MM.1S (cell line): ENCODE measurements at regions not wholly inside any gene's neighbourhood (a gene's known extent, or its start where the extent isn't known, plus 50 kb on each side); places are given as distances from the start of the nearest gene placed in this dataset.

Experiments used
- DNase-seq: peaks from one replicate; pipeline ENCODE4 v3.0.0-alpha.2; 2015
- H2AFZ ChIP-seq: fragments of 300-600 bp; sonication (generic); 2 replicates; pipeline ENCODE4 v1.6.0; 2016; ENCODE audit warnings: antibody characterized with exemption, low read length
- H3F3A ChIP-seq: fragments of 300-600 bp; sonication (generic); 2 replicates; pipeline ENCODE4 v1.6.1; 2016; ENCODE audit warnings: mild to moderate bottlenecking, antibody characterized with exemption, low read length, moderate library complexity, mixed read lengths; ENCODE audit not compliant: insufficient read depth
- H3K27ac ChIP-seq: fragments of 300-600 bp; sonication (generic); 2 replicates; pipeline ENCODE4 v1.5.1; 2016; ENCODE audit warnings: mild to moderate bottlenecking, low read length
- H3K27me3 ChIP-seq: fragments of 300-600 bp; sonication (generic); replicated peaks from 2 replicates; pipeline ENCODE4 v1.6.0; 2016; ENCODE audit warnings: low read length; ENCODE audit not compliant: insufficient read depth
- H3K36me3 ChIP-seq: fragments of 300-600 bp; sonication (generic); replicated peaks from 2 replicates; pipeline ENCODE4 v1.6.1; 2016; ENCODE audit warnings: mild to moderate bottlenecking, low read length, mixed read lengths; ENCODE audit not compliant: insufficient read depth
- H3K4me1 ChIP-seq: fragments of 300-600 bp; sonication (generic); 2 replicates; pipeline ENCODE4 v1.6.1; 2016; ENCODE audit warnings: low read length, mixed read lengths
- H3K4me2 ChIP-seq: fragments of 300-600 bp; sonication (generic); 2 replicates; pipeline ENCODE4 v1.6.0; 2016; ENCODE audit warnings: low read depth, low read length
- H3K4me3 ChIP-seq: fragments of 300-600 bp; sonication (generic); 2 replicates; pipeline ENCODE4 v1.5.1; 2016; ENCODE audit warnings: low read length, mixed read lengths
- H3K79me2 ChIP-seq: fragments of 300-600 bp; sonication (generic); 2 replicates; pipeline ENCODE4 v1.6.1; 2016; ENCODE audit warnings: mixed run types, low read length, mixed read lengths
- H3K9ac ChIP-seq: fragments of 300-600 bp; sonication (generic); 2 replicates; pipeline ENCODE4 v1.6.1; 2016; ENCODE audit warnings: low read length, mixed read lengths
- H3K9me2 ChIP-seq: fragments of 300-600 bp; sonication (generic); replicated peaks from 2 replicates; pipeline ENCODE4 v1.6.1; 2016; ENCODE audit warnings: mild to moderate bottlenecking, low read length, mixed read lengths; ENCODE audit not compliant: insufficient read depth
- H3K9me3 ChIP-seq: fragments of 300-600 bp; sonication (generic); replicated peaks from 2 replicates; pipeline ENCODE4 v1.6.1; 2016; ENCODE audit warnings: mild to moderate bottlenecking, low read length, mixed read lengths; ENCODE audit not compliant: insufficient read depth
- H4K20me1 ChIP-seq: fragments of 300-600 bp; sonication (generic); 2 replicates; pipeline ENCODE4 v1.6.1; 2016; ENCODE audit warnings: mild to moderate bottlenecking, low read length, moderate library complexity, mixed read lengths; ENCODE audit not compliant: insufficient read depth
- CTCF ChIP-seq: fragments of 300-600 bp; sonication (generic); IDR thresholded peaks from 2 replicates; pipeline ENCODE4 v1.5.1; 2016; ENCODE audit warnings: antibody characterized with exemption, low read length, mixed read lengths
- EZH2 ChIP-seq: fragments of 300-600 bp; sonication (generic); optimal IDR thresholded peaks from 2 replicates; pipeline ENCODE3; 2017; ENCODE audit warnings: low read depth, mild to moderate bottlenecking, antibody characterized with exemption, low read length, mixed read lengths
- EZH2phosphoT487 ChIP-seq: fragments of 300-600 bp; sonication (generic); IDR thresholded peaks from 2 replicates; pipeline ENCODE4 v1.6.1; 2018; ENCODE audit warnings: antibody characterized with exemption, low read length

GRCh38 chr12:126591533-126591932 is 1526.3 kb downstream of the AACS start:
- H3K4me3 ChIP-seq, result no peak overlapping the region
- TF ChIP-seq EZH2phosphoT487 (no peak), EZH2 (no peak), CTCF (no peak)
- DNase-seq, result no peak

GRCh38 chr12:126601184-126602170 is 1536.2 kb downstream of the AACS start:
- no peaks in the 10 kb centered on the region for H3K9me2 ChIP-seq
- no peaks in the 10 kb centered on the region for H3F3A ChIP-seq
- no peaks in the 10 kb centered on the region for H3K9me3 ChIP-seq
- no peaks in the 10 kb centered on the region for H3K36me3 ChIP-seq
- no peak overlapping the region for H2AFZ ChIP-seq
- H3K27me3 ChIP-seq, result no peaks in the 10 kb centered on the region
- no peak overlapping the region for H3K4me2 ChIP-seq
- TF ChIP-seq CTCF (no peak), EZH2phosphoT487 (no peak), EZH2 (no peak)
- H3K4me1 ChIP-seq, result no peaks in the 10 kb centered on the region
- no peaks in the 10 kb centered on the region for H4K20me1 ChIP-seq
- no peak overlapping the region for H3K9ac ChIP-seq
- H3K79me2 ChIP-seq, result no peaks in the 10 kb centered on the region
- no peak overlapping the region for H3K4me3 ChIP-seq
- no peak for DNase-seq
- no peak overlapping the region for H3K27ac ChIP-seq

More at GRCh38 chr12:126591533-126591932, 1526.3 kb downstream of the AACS start:
- Histone ChIP-seq H3K9me2 (no peaks in the 10 kb centered on the region), H3K79me2 (no peaks in the 10 kb centered on the region), H3K27me3 (no peaks in the 10 kb centered on the region), H3K9ac (no peak overlapping the region), H3K4me2 (no peak overlapping the region), H3K4me1 (no peaks in the 10 kb centered on the region), H3K9me3 (no peaks in the 10 kb centered on the region), H2AFZ (no peak overlapping the region), H3F3A (no peaks in the 10 kb centered on the region), H3K27ac (no peak overlapping the region), H3K36me3 (no peaks in the 10 kb centered on the region), H4K20me1 (no peaks in the 10 kb centered on the region)

- Histone ChIP-seq H3K9ac (no peak overlapping the region), H3K79me2 (no peaks in the 10 kb centered on the region), H3F3A (no peaks in the 10 kb centered on the region), H3K27ac (no peak overlapping the region), H3K4me1 (no peaks in the 10 kb centered on the region), H3K36me3 (no peaks in the 10 kb centered on the region), H3K27me3 (no peaks in the 10 kb centered on the region), H3K9me3 (no peaks in the 10 kb centered on the region), H3K9me2 (no peaks in the 10 kb centered on the region), H2AFZ (no peak overlapping the region), H3K4me2 (no peak overlapping the region), H3K4me3 (no peak overlapping the region), H4K20me1 (no peaks in the 10 kb centered on the region)
- TF ChIP-seq EZH2phosphoT487, result no peak
- no peak for TF ChIP-seq CTCF
- no peak for TF ChIP-seq EZH2
- no peak for DNase-seq
These were observed 1537.4 kb downstream of the AACS start for GRCh38 chr12:126602612-126603011.
